Amygdala (tissue), 56 donors: ENCODE measurements at regions not wholly inside any gene's neighbourhood (a gene's known extent, or its start where the extent isn't known, plus 50 kb on each side); places are given as distances from the start of the nearest gene placed in this dataset.
"Not testable (repeated sequence)": the region's sequence is repeated elsewhere in the genome, so short reads cannot be mapped to it uniquely, and the experiment has no call there.

ENCODE experiments used
- DNase-seq, 56 donors: peaks; one replicate each; lab custom pipeline; 2025; lab: John Stamatoyannopoulos, UW

DNA sequence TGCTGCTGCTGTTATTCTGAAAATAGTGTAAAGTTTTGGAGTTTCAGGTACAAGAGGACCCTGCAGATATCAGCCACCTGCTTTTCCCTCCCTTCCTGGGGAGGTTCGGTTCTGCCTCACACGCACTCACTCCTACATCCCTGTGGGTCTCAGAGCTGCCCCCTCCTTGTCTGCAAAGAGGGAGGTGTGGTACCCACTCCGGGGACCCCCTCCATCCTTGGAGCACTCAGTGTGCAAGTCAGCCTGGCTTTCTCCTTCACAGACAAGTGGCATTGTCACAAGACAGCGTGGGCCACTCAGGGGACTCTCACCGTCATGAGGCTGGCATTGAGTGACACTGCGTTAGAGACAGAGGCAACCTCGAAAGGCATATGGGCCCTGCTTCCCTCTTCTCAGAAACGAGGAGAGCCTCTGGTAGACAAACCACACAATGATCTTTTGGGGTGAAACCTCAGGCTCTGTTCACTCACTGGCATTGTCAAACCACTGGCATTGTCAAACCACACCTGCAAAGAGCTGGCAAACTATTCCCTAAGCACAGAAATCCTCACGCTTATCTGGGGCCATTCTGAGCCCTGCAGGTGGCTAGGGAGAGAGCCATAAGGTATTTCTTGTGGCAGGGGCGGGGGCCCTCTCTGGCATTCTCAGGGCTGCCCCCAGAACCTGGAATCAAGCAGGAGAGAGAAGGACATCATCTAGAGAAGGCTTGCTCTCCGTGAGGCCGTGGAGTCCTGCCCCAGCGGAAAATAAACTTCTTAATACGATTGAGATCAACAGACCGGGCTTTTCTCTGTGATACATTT lies 285.0 kb downstream of the SHOX start:
- DNase-seq = no peak

DNA sequence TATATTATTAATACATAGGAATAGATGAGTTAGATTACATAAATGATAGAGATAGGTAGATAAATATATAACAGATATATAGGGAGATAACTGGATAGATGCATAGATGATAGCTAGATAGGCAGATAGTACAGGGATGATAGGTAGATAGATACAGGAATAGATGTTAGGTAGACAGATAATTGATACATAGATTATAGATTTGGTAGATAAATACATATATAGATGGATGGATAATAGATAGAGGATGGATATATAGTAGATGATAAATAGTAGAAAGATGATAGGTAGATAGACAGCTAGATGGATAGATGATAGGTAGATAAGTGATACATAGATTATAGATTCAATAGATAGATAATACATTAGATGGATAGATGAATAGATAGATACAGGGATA lies 283.6 kb downstream of the SHOX start:
- no peak for DNase-seq

DNA sequence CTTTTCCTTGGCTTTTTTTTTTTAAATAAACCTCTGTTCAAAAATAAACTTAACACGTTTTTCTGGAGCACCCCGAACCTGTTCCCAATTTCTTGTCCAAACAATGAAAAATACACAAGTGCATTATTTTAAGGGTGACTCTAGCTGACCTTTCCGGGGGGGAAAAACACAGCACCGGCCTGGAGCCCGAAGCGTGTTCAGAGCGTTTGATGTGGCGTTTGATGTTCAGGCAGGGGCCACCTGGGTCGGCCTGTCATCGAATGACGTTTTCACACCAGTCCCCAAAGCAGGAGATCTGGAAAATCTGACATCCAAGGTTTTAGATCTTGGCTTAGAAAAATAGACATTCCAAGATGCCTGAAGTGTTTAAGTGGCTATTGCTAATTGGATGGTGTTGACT lies 282.1 kb downstream of the SHOX start:
- DNase-seq = no peak

DNA sequence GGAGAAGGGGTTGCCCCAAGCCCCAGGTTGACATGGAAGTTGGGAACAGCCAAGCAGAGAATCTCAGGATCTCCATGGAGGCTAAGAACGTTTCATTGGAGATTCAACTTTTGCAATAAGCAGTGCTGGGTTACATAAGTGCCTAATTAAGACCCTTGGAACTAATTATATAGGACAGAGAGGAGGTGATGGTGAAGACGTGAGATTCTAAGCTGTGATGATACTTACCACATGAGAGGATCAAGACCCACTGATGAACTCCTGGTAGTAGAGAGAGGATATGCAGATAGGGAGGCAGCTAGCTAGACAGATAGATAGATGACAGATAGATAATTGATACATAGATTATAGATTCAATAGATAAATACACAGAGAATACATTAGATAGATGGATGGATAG lies 278.5 kb downstream of the SHOX start:
- DNase-seq = not testable (repeated sequence)

DNA sequence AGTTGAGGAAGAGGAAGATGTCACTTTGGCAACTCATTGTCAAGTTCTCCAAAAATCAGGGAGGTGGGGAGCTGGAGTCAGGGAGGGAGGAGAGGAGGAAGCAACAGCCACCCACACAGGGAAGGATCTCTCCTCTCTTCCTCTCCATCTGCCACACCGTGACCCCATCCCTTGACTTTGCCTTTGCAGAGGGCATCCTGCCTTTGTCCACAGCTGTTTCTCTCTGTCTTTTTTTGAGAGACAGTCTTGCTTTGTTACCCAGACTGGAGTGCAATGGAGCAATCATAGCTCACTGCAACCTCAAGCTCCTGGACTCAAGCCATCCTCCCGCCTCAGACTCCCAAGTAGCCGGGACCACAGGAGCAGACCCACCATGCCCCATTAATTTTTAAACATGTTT lies 276.0 kb downstream of the SHOX start:
- no peak for DNase-seq

DNA sequence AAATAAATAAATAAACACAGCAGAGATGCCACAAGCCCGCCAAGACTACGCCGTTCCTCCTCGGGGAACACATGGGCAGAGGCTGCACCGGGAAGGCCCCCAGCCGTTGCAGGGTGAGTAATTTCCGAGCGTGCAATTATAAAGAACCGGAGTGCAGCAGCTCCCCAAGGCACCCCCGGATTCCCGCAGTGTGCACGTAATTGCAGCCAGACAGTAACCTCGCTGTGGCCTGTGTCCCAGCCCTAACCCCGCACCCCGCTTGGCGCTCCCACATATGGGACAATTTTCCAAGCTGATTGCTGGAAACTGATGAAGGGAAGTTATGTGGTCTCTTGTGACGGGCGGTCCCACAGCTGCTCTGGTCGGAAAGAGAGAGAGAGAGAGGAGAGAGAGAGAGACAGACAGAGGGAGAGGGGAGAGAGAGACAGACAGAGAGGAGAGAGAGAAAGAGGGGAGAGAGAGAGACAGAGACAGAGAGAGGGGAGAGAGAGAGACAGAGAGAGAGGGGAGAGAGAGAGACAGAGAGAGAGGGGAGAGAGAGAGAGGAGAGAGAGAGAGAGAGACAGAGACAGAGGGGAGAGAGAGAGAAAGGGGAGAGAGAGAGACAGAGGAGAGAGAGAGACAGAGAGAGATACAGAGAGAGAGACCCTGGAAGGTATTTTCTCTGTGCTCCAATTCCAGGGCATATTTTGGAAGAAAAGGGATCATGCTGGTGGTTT lies 275.4 kb downstream of the SHOX start:
- DNase-seq = no peak

DNA sequence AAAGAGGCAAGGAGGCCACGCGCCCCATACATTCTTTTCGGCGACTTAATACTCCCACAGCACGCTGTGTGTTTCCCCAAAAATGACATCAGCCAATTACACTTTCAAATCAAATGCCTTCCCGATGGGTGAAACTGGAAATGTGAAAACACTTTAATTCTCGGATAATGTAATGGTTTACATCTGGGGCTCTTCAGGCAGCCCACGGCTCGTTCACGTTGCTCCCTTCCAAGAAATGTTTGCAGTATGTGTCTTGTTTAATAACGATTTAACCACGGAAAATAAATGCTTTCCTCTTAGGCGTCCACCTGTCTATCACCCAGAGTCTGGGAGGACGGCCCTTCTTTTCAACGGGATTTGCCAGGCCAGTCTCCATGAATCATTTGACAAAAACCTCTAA lies 272.5 kb downstream of the SHOX start:
- no peak for DNase-seq

DNA sequence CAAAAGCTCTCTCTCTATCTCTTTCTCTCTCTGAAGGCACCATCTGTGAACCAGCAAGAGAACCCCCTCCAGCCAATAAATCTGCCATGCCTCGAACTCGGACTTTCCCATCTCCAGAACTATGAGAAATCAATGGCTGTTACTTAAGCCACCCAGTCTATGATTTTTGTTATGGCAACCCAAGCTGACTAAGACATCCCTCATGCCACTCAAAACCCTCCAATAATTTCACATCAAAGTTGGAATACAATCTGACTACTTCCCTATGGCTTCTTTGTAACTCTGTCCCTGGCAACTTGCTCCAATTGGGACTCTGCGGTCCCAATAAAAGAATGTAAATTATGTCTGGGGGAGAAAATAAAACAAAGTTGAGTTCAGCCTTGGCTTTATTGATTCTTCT lies 265.7 kb downstream of the SHOX start:
- no peak for DNase-seq

DNA sequence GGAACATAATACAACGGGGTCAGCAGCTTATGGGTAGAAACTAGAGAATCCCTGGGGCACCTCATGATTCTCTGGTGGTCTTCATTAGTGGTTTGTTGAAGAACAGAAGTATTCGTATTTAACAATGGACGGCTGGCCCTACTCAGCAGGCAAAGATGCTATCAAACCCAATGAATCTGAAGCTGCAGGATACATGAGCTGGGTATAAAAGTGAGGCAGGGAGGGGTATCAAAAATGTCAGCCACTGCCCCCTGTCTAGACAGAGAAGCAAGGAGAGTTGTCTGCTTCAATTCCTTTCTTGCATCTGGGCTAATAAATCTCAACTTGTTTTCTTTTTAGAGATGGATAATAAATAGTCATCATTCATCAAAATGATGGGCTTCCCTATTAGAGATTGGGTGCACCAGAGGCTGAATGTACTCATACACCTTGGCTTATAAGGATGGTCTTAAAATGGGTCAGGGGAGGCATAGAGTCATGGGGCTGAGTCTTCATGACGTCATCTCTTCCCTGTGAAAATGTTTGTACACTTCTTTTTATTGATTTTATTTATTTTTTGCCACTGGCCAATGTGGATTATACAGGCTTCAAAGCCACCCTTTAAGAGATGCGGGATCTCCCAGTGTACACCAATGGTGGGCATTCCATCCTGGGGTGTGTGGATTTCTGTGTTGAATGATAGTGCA lies 259.5 kb downstream of the SHOX start:
- DNase-seq = no peak

DNA sequence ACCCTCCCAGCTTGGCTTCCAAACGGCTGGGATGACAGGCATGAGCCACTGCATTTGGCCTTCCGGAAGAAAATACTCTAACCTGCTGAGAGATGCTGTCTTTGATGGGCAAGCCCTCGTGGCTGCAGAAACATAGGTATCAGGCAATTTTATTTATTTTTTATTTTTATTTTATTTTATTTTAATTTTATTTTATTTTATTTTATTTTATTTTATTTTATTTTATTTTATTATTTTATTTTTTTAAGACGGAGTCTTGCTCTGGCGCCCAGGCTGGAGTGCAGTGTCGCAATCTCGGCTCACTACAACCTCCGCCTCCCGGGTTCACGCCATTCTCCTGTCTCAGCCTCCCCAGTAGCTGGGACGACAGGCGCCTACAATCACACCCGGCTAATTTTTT lies 257.1 kb downstream of the SHOX start:
- DNase-seq = not testable (repeated sequence)

DNA sequence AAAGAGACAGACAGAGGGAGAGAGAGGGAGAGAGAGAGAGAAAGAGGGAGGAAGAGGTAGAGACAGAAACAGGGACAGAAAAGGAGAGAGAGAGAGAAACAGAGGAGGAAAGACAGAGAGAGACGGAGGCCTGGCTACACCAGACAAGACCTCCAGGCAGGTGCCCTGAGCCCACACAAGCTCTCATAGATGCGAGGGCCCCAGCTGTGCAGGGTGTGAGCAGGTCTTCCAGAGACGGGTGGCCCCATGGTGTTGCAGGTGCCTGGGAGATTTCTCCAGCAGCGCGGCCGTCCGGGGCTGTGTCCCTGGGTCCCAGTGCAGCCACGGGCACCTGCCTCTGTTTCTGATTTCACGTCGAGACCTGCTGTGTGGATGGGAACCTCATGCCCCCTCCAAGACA lies 253.0 kb downstream of the SHOX start:
- no peak for DNase-seq

DNA sequence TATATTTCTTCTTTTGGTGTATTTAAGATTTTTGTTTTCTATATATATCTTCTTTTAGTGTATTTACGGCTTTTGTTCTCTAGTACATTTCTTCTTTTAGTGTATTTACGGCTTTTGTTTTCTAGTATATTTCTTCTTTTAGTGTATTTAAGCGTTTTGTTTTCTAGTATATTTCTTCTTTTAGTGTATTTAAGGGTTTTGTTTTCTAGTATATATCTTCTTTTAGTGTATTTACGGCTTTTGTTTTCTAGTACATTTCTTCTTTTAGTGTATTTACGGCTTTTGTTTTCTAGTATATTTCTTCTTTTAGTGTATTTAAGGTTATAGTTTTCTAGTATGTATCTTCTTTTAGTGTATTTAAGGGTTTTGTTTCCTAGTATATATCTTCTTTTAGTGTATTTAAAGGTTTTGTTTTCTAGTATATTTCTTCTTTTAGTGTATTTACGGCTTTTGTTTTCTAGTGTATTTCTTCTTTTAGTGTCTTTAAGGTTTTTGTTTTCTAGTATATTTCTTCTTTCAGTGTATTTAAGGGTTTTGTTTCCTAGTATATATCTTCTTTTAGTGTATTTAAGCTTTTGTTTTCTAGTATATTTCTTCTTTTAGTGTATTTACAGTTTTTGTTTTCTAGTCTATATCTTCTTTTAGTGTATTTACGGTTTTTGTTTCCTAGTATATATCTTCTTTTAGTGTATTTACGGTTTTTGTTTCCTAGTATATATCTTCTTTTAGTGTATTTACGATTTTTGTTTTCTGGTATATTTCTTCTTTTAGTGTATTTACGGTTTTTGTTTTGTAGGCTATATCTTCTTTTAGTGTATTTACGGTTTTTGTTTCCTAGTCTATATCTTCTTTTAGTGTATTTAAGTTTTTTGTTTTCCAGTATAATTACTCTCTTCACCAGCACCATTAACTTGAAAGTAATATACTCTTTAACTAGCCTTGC lies 249.4 kb downstream of the SHOX start:
- DNase-seq = not testable (repeated sequence)

DNA sequence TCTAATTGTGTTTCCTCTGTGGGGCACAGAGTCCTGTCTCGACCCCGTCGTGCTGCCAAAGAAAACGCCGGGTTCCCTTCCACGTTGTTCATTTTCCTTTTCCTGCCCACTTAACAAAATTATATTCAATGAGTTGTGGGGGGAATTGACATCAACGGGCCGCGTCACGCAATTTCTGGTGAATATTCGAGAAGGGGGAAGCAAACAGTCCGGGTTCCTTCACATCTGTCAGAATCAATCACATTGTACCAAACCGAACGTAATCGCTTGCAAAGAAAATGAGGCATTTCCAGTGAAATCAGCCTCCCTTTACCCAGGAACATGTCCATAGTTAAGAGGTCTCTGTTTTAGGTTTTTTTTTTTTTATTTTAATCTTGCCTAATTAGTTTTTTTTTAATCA lies 243.5 kb downstream of the SHOX start:
- no peak for DNase-seq

DNA sequence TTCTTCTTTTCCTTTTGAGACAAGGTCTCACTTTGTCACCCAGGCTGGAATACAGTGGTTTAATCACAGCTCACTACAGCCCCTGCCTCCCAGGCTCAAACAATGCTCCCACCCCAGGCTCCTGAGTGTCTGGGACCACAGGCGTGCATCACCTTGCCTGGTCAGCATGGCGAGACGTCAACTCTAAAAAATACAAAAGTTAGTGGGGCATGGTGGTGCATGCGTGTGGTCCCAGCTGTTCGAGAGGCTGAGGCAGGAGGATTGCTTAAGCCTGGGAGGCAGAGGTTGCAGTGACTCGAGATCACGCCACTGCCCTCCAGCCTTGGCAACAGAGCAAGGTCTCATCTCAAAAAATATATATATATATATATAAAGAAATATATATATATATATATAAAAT lies 242.4 kb downstream of the SHOX start:
- no peak for DNase-seq

DNA sequence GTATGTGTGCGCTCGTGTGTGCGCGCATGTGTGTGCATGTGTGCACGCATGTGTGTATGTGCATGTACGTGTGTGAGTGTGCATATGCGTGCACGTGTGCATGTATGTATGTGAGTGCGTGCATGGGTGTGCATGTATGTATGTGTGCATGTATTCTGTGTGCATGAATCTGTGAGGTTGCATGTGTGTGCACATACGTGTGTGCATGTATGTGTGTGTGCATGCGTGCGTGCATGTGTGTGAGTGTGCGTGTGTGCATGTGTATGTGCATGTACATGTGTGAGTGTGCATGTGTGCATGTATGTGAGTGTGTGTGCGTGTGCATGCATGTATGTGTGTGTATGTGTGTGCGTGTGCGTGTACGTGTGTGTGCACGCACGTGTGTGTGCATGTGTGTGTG lies 241.5 kb downstream of the SHOX start:
- no peak for DNase-seq

DNA sequence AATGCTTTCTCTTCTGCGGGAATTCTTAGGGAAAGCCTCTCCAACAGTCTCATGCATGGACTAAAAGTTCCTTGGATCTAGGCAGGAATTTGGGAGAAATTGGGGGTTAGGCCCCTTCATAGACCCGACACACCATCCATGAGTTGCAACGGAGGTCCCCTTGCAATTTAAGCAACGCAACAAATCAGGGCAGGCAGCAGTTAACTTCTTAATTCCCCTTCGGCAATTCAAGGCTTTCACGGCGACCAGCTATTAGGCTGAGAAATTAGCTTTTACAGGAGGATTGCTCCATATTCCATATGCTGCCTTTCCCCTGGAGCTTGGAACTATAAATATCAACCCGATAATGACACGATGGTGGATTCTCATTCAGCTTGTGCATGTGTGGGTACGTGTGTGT lies 241.0 kb downstream of the SHOX start:
- DNase-seq = no peak

DNA sequence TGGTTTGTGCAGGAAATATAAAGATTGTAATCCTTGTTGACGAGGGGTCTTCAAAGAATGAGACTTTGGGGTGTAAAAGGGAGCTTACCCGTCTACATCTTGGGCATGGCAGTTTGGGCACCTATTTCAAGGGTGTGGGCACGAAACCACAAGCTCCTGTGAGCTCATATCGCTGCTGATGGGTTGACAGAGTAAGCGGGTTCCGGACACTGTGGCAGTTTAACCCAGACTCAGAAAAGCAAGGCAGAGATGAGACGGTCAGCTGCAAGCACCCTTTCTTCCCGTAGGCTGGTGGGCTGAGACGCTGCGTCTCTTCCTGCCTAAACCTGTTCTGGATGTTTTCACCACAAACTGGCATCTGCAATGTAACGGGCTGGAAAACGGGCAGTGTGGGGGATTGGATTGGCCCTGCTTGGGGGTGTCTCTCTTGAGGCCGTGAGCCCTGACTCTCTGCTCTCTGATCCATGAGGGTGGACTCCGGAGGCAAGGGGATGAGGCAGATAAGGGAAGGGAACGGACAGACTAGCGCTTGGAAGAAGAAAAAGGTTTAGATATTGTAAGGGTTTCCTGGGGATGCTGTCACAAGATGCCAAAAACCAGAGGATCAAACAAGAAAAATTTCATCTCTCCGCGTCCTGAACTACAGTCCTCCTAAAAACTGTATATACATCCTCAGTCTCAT lies 237.5 kb downstream of the SHOX start:
- no peak for DNase-seq

DNA sequence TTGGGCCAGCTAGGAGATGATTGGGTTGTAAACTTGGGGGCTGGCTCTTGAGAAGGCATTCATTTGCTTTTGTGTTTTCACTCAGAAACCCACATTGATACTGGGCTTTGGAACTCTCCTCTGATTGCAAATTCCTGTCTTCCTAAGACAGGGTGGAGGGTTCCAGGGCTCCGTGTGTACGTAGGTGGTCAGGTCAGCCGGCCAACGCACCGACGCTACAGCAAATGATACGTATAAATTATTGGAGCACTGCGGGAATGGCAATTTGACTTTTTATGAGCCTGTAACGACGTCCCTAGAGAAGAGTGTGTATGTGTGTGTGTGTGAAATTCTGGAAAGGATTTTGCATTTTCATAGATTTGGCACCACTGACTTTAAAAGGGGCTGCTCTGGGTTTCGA lies 236.9 kb downstream of the SHOX start:
- DNase-seq = no peak

DNA sequence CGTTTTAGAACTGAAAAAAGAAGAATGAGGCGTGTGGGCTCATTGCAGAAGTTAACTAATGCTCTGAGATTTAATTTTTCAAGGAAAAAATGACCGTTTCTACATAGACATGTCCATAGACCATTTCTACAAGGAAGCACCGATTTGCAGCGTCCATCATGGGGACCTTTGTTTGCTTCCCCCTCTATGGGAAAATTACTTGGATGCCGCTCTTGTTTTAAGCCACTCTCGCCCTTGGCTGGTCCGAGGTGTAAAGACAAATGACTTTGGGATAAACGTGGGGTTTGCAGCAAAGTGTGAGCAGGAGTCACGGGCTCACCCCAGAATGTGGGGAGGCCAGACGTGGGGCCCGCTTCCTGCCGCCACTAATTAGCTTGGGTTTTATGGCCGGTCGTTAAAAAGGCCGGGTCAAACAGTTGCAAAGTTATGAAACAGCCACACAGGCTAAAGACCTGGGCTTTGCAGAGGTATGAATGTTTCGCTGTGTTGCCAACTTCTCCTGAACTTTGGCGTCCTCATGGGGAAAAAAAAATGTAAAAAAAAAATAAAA lies 235.9 kb downstream of the SHOX start:
- DNase-seq = no peak

DNA sequence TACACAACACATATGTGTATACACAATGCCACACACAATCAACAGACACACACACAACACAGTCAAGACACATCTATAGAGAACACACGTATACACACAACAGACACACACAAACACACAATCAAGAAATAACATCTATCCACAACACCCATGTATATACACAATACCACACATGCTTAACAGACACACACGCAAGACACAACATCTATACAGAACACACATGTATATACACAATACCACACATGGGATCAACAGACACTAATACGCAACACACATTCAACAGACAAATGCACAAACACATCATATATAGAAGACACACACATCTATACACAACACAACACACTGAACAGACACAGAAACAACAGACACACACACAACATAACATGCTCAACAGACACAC lies 234.8 kb downstream of the SHOX start:
- DNase-seq = no peak
